Ishikawa (cell line): ENCODE measurements at regions not wholly inside any gene's neighbourhood (a gene's known extent, or its start where the extent isn't known, plus 50 kb on each side); places are given as distances from the start of the nearest gene placed in this dataset.

ENCODE experiments used
- CEBPB ChIP-seq: IDR thresholded peaks from 2 replicates; pipeline ENCODE4 v1.6.1; 2012
- EP300 ChIP-seq: IDR thresholded peaks from 2 replicates; pipeline ENCODE4 v1.6.1; 2012; ENCODE audit warnings: borderline replicate concordance
- RAD21 ChIP-seq: IDR thresholded peaks from 2 replicates; pipeline ENCODE4 v1.6.1; 2012; ENCODE audit warnings: low read depth
- TCF12 ChIP-seq: IDR thresholded peaks from 2 replicates; pipeline ENCODE4 v1.6.1; 2012; ENCODE audit warnings: low read depth
- TEAD4 ChIP-seq: IDR thresholded peaks from 2 replicates; pipeline ENCODE4 v1.6.1; 2012
- YY1 ChIP-seq: IDR thresholded peaks from 2 replicates; pipeline ENCODE4 v1.6.1; 2012; ENCODE audit warnings: low read depth
- TF ChIP-seq, protein P1 (sequence below): IDR thresholded peaks from 2 replicates; pipeline ENCODE4 v1.6.1; 2012; ENCODE audit warnings: low read depth, mild to moderate bottlenecking

DNA sequence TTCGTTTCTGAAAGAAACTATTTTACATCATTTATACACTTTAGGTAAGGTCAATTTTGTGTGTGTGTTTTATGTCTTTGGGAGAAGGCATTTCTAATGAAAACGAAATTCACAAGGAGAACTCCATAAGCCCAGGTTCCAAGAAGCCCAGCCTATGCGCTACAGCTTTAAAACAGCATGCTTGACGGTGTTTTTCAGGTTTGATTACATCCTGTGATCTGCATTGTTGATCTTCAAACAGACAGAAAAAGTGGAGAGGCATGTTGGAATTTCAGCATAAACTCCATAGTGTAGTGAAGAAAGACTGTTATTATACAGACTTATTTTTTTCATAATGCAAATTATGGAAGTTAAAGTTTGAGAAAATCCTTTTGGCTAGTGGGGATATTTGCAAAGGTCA, 187.6 kb downstream of the TEX36 start:
- TF ChIP-seq EP300 (no peak), RAD21 (no peak), YY1 (no peak), CEBPB (no peak), TEAD4 (no peak), TCF12 (no peak)
- TF ChIP-seq, protein P1, sequence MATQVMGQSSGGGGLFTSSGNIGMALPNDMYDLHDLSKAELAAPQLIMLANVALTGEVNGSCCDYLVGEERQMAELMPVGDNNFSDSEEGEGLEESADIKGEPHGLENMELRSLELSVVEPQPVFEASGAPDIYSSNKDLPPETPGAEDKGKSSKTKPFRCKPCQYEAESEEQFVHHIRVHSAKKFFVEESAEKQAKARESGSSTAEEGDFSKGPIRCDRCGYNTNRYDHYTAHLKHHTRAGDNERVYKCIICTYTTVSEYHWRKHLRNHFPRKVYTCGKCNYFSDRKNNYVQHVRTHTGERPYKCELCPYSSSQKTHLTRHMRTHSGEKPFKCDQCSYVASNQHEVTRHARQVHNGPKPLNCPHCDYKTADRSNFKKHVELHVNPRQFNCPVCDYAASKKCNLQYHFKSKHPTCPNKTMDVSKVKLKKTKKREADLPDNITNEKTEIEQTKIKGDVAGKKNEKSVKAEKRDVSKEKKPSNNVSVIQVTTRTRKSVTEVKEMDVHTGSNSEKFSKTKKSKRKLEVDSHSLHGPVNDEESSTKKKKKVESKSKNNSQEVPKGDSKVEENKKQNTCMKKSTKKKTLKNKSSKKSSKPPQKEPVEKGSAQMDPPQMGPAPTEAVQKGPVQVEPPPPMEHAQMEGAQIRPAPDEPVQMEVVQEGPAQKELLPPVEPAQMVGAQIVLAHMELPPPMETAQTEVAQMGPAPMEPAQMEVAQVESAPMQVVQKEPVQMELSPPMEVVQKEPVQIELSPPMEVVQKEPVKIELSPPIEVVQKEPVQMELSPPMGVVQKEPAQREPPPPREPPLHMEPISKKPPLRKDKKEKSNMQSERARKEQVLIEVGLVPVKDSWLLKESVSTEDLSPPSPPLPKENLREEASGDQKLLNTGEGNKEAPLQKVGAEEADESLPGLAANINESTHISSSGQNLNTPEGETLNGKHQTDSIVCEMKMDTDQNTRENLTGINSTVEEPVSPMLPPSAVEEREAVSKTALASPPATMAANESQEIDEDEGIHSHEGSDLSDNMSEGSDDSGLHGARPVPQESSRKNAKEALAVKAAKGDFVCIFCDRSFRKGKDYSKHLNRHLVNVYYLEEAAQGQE = no peak
